ENCODE measurements at regions not wholly inside any gene's neighbourhood (a gene's known extent, or its start where the extent isn't known, plus 50 kb on each side); places are given as distances from the start of the nearest gene placed in this dataset.

GRCh38 chr4:181619651-181620050 is 623.6 kb upstream of the TENM3 start:
- H3K27ac ChIP-seq (ENCODE audit: low read depth, low read length) = no peak overlapping the region
- 64 to 79% (median 77%) methylated on average over 7 of the region's 7 CpGs for WGBS, 3 donors

GRCh38 chr4:181637186-181638105 is 605.8 kb upstream of the TENM3 start:
- WGBS, 3 donors = 71 to 72% (median 72%) methylated on average over 12 of the region's 12 CpGs

GRCh38 chr4:181643466-181643865 is 599.7 kb upstream of the TENM3 start:
- H3K27ac ChIP-seq (ENCODE audit: low read depth, low read length) = no peak overlapping the region
- WGBS, 3 donors = 64 to 88% (median 86%) methylated on average over 2 of the region's 2 CpGs

More at GRCh38 chr4:181637186-181638105, 605.8 kb upstream of the TENM3 start:
- no peak overlapping the region for H3K27ac ChIP-seq (ENCODE audit: low read depth, low read length)

- no peak overlapping the region for H3K27ac ChIP-seq (ENCODE audit: low read depth, low read length)
- 15 to 28% (median 23%) methylated on average over 2 of the region's 2 CpGs for WGBS, 3 donors
Observed at GRCh38 chr4:181645489-181645888, 597.7 kb upstream of the TENM3 start.

GRCh38 chr4:181646864-181647263 is 596.3 kb upstream of the TENM3 start:
- no peak overlapping the region for H3K27ac ChIP-seq (ENCODE audit: low read depth, low read length)
- WGBS, 3 donors = 74 to 82% (median 81%) methylated on average over 6 of the region's 6 CpGs

- WGBS, 3 donors = 44 to 48% (median 45%) methylated on average over 19 of the region's 19 CpGs
- no peak overlapping the region for H3K27ac ChIP-seq (ENCODE audit: low read depth, low read length)
Observed at GRCh38 chr4:181647396-181648147, 595.6 kb upstream of the TENM3 start.

- no peak overlapping the region for H3K27ac ChIP-seq (ENCODE audit: low read depth, low read length)
- WGBS, 3 donors = 47 to 66% (median 58%) methylated on average over 4 of the region's 4 CpGs
Observed at GRCh38 chr4:181650033-181650825, 593.0 kb upstream of the TENM3 start.

GRCh38 chr4:181656748-181657147 is 586.5 kb upstream of the TENM3 start:
- no peak overlapping the region for H3K27ac ChIP-seq (ENCODE audit: low read depth, low read length)
- WGBS, 3 donors = 83 to 91% (median 86%) methylated on average over 5 of the region's 5 CpGs

- WGBS, 3 donors = 48 to 65% (median 57%) methylated on average over 3 of the region's 3 CpGs
- H3K27ac ChIP-seq (ENCODE audit: low read depth, low read length) = no peak overlapping the region
Observed at GRCh38 chr4:181659202-181659601, 584.0 kb upstream of the TENM3 start.

- whole genome bisulfite sequencing, 3 donors = 47 to 83% (median 76%) methylated on average over 6 of the region's 6 CpGs
- H3K27ac ChIP-seq (ENCODE audit: low read depth, low read length) = no peak overlapping the region
Observed at GRCh38 chr4:181659876-181660275, 583.3 kb upstream of the TENM3 start.

GRCh38 chr4:181661090-181661489 is 582.1 kb upstream of the TENM3 start:
- H3K27ac ChIP-seq (ENCODE audit: low read depth, low read length) = no peak overlapping the region
- 75 to 76% (median 75%) methylated on average over 4 of the region's 4 CpGs for WGBS, 3 donors

- WGBS, 3 donors = 21 to 35% (median 21%) methylated on average over 2 of the region's 2 CpGs
Observed at GRCh38 chr4:181661923-181662322, 581.3 kb upstream of the TENM3 start.

GRCh38 chr4:181662383-181662782 is 580.8 kb upstream of the TENM3 start:
- no peak overlapping the region for H3K27ac ChIP-seq (ENCODE audit: low read depth, low read length)
- WGBS, 3 donors = 26 to 50% (median 40%) methylated on average over 3 of the region's 3 CpGs

More at GRCh38 chr4:181661923-181662322, 581.3 kb upstream of the TENM3 start:
- no peak overlapping the region for H3K27ac ChIP-seq (ENCODE audit: low read depth, low read length)

- H3K27ac ChIP-seq (ENCODE audit: low read depth, low read length) = no peak overlapping the region
- WGBS, 3 donors = 74 to 85% (median 78%) methylated on average over 2 of the region's 2 CpGs
Observed at GRCh38 chr4:181670506-181670905, 572.7 kb upstream of the TENM3 start.

- WGBS, 3 donors = 72 to 92% (median 91%) methylated on average over 2 of the region's 2 CpGs
- H3K27ac ChIP-seq (ENCODE audit: low read depth, low read length) = no peak overlapping the region
Observed at GRCh38 chr4:181671672-181672071, 571.5 kb upstream of the TENM3 start.

- WGBS, 3 donors = 69 to 97% (median 75%) methylated on average over 2 of the region's 2 CpGs
- no peak overlapping the region for H3K27ac ChIP-seq (ENCODE audit: low read depth, low read length)
Observed at GRCh38 chr4:181672751-181673150, 570.5 kb upstream of the TENM3 start.

- no peak overlapping the region for H3K27ac ChIP-seq (ENCODE audit: low read depth, low read length)
- 55 to 68% (median 55%) methylated on average over 1 of the region's 1 CpG for WGBS, 3 donors
Observed at GRCh38 chr4:181674315-181674875, 568.8 kb upstream of the TENM3 start.

- 45 to 59% (median 46%) methylated on average over 2 of the region's 2 CpGs for WGBS, 3 donors
- no peak overlapping the region for H3K27ac ChIP-seq (ENCODE audit: low read depth, low read length)
Observed at GRCh38 chr4:181676546-181676945, 566.7 kb upstream of the TENM3 start.
